Liver (tissue), 7 donors: ENCODE measurements at regions not wholly inside any gene's neighbourhood (a gene's known extent, or its start where the extent isn't known, plus 50 kb on each side); places are given as distances from the start of the nearest gene placed in this dataset.

Source experiments
- DNase-seq: peaks from one replicate; pipeline ENCODE4 v3.0.0-alpha.2; 2017; ENCODE audit warnings: low spot score
- H3K27ac ChIP-seq, 2 donors: one replicate each; pipeline ENCODE4 v1.7.0; 2013; ENCODE audit warnings: inconsistent platforms in 2 of 2, low read length in 2 of 2, control low read depth in 1 of 2, low read depth in 1 of 2, mild to moderate bottlenecking in 1 of 2
- H3K27me3 ChIP-seq, 4 donors: one replicate each; pipeline versions ENCODE4 v1.6.1 to v1.7.0; 2013; ENCODE audit warnings: low read length in 3 of 4, inconsistent platforms in 1 of 4, mild to moderate bottlenecking in 1 of 4, moderate library complexity in 1 of 4; ENCODE audit not compliant: control insufficient read depth in 4 of 4, insufficient read depth in 4 of 4
- H3K36me3 ChIP-seq, 4 donors: one replicate each; pipeline versions ENCODE4 v1.6.1 to v1.7.0; 2013; ENCODE audit warnings: low read length in 3 of 4, mild to moderate bottlenecking in 3 of 4, low read depth in 1 of 4, moderate library complexity in 1 of 4; ENCODE audit not compliant: control insufficient read depth in 4 of 4, insufficient read depth in 3 of 4
- H3K4me1 ChIP-seq, 4 donors: one replicate each; pipeline versions ENCODE4 v1.6.1 to v1.7.0; 2013; ENCODE audit warnings: low read length in 3 of 4, mild to moderate bottlenecking in 3 of 4, moderate library complexity in 1 of 4; ENCODE audit not compliant: control insufficient read depth in 4 of 4, insufficient read depth in 4 of 4
- H3K4me3 ChIP-seq, 3 donors: one replicate each; pipeline versions ENCODE4 v1.6.1 to v1.7.0; 2013; ENCODE audit warnings: low read length in 3 of 3, control low read depth in 1 of 3, low read depth in 1 of 3, mild to moderate bottlenecking in 1 of 3
- H3K9ac ChIP-seq, 2 donors: one replicate each; pipeline ENCODE4 v1.7.0; 2013; ENCODE audit warnings: low read length in 2 of 2, mild to moderate bottlenecking in 2 of 2, moderate library complexity in 2 of 2, control low read depth in 1 of 2, low read depth in 1 of 2
- H3K9me3 ChIP-seq, 4 donors: one replicate each; pipeline versions ENCODE4 v1.6.1 to v1.7.0; 2013; ENCODE audit warnings: low read length in 3 of 4; ENCODE audit not compliant: control insufficient read depth in 4 of 4
- ATF3 ChIP-seq: IDR thresholded peaks from 2 replicates; pipeline ENCODE4 v1.6.1; 2016; ENCODE audit warnings: antibody characterized with exemption
- EGR1 ChIP-seq, 2 donors: IDR thresholded peaks; 2 replicates each; pipeline ENCODE4 v1.6.1; 2016 to 2018; ENCODE audit warnings: antibody characterized with exemption in 2 of 2, low read depth in 2 of 2
- FOXA1 ChIP-seq: IDR thresholded peaks from 2 replicates; pipeline ENCODE4 v1.6.1; 2016; ENCODE audit warnings: antibody characterized with exemption
- FOXA2 ChIP-seq: IDR thresholded peaks from 2 replicates; pipeline ENCODE4 v1.6.1; 2016; ENCODE audit warnings: antibody characterized with exemption
- GABPA ChIP-seq, 2 donors: IDR thresholded peaks in 1 of 2; conservative IDR thresholded peaks in 1 of 2; 2 replicates each; pipeline ENCODE4 v1.6.1; 2016; ENCODE audit warnings: antibody characterized with exemption in 2 of 2, mild to moderate bottlenecking in 1 of 2, moderate library complexity in 1 of 2
- HNF4A ChIP-seq, 2 donors: conservative IDR thresholded peaks; 2 replicates each; pipeline ENCODE4 v1.6.1; 2016; ENCODE audit warnings: antibody characterized with exemption in 2 of 2, mild to moderate bottlenecking in 2 of 2
- HNF4G ChIP-seq: IDR thresholded peaks from 2 replicates; pipeline ENCODE4 v1.6.1; 2016; ENCODE audit warnings: antibody characterized with exemption
- JUND ChIP-seq, 2 donors: IDR thresholded peaks; 2 replicates each; pipeline ENCODE4 v1.6.1; 2016; ENCODE audit warnings: antibody characterized with exemption in 2 of 2
- MAX ChIP-seq: IDR thresholded peaks from 2 replicates; pipeline ENCODE4 v1.6.1; 2016; ENCODE audit warnings: antibody characterized with exemption
- RAD21 ChIP-seq, 2 donors: IDR thresholded peaks; 2 replicates each; pipeline ENCODE4 v1.6.1; 2016; ENCODE audit warnings: antibody characterized with exemption in 2 of 2, mild to moderate bottlenecking in 2 of 2
- REST ChIP-seq: IDR thresholded peaks from 2 replicates; pipeline ENCODE4 v1.6.1; 2016; ENCODE audit warnings: antibody characterized with exemption, mild to moderate bottlenecking
- RXRA ChIP-seq, 2 donors: IDR thresholded peaks; 2 replicates each; pipeline ENCODE4 v1.6.1; 2017 to 2018; ENCODE audit warnings: antibody characterized with exemption in 2 of 2, mild to moderate bottlenecking in 1 of 2
- SP1 ChIP-seq: IDR thresholded peaks from 2 replicates; pipeline ENCODE4 v1.6.1; 2018; ENCODE audit warnings: antibody characterized with exemption, mild to moderate bottlenecking
- YY1 ChIP-seq: IDR thresholded peaks from 2 replicates; pipeline ENCODE4 v1.6.1; 2016; ENCODE audit warnings: antibody characterized with exemption, mild to moderate bottlenecking
- ZBTB33 ChIP-seq: IDR thresholded peaks from 2 replicates; pipeline ENCODE4 v1.6.1; 2016; ENCODE audit warnings: antibody characterized with exemption
- WGBS: extraction: QIAGEN DNeasy Blood & Tissue Kit; methylation state at CpG from one replicate; pipeline ENCODE4 v1.1.7; 2013; 5-methylcytosine and 5-hydroxymethylcytosine counted together
- donor health status: healthy.
- donor health status: healthy.
- donor health status: healthy.
- donor health status: healthy.

GRCh38 chr2:180413336-180413735, 406.2 kb upstream of the CWC22 start:
- no peak overlapping the region for H3K9ac ChIP-seq
- H3K9me3 ChIP-seq: no peaks in the 10 kb centered on the region
- DNase-seq: no peak
- H3K27ac ChIP-seq: no peak overlapping the region
- 35% methylated on average over 2 of the region's 2 CpGs for WGBS
- TF ChIP-seq RXRA (IDR thresholded peaks at IDR 0.05) (no peak), ZBTB33 (no peak), MAX (no peak), ATF3 (no peak), EGR1 (IDR thresholded peaks at IDR 0.05; ENCODE audit: low read depth in 2 of 2) (no peak), SP1 (no peak), HNF4A (conservative IDR thresholded peaks at IDR 0.05) (peak in 1 of 2 donors; percentile 34), JUND (IDR thresholded peaks at IDR 0.05) (no peak)
- no peaks in the 10 kb centered on the region for H3K4me1 ChIP-seq
- H3K4me3 ChIP-seq: no peak overlapping the region
- H3K27me3 ChIP-seq: no peaks in the 10 kb centered on the region
- H3K36me3 ChIP-seq: no peaks in the 10 kb centered on the region

- Histone ChIP-seq H3K9me3 (no peaks in the 10 kb centered on the region), H3K27me3 (no peaks in the 10 kb centered on the region), H3K36me3 (no peaks in the 10 kb centered on the region), H3K4me1 (no peaks in the 10 kb centered on the region), H3K9ac (no peak overlapping the region), H3K27ac (no peak overlapping the region), H3K4me3 (no peak overlapping the region)
- TF ChIP-seq REST: no peak
- no peak for TF ChIP-seq RAD21 (IDR thresholded peaks at IDR 0.05)
- no peak for TF ChIP-seq JUND (IDR thresholded peaks at IDR 0.05)
- TF ChIP-seq FOXA2: no peak
- no peak for TF ChIP-seq SP1
- no peak for TF ChIP-seq HNF4G
- TF ChIP-seq FOXA1: no peak
- DNase-seq: no peak
- 75% methylated on average over 4 of the region's 4 CpGs for WGBS
Measured at GRCh38 chr2:180412219-180412618, 405.1 kb upstream of the CWC22 start.

GRCh38 chr2:180411661-180412060, 404.6 kb upstream of the CWC22 start:
- H3K9ac ChIP-seq: no peak overlapping the region
- no peak overlapping the region for H3K27ac ChIP-seq
- no peaks in the 10 kb centered on the region for H3K4me1 ChIP-seq
- DNase-seq: no peak
- no peak overlapping the region for H3K4me3 ChIP-seq
- no peaks in the 10 kb centered on the region for H3K27me3 ChIP-seq
- H3K9me3 ChIP-seq: no peaks in the 10 kb centered on the region
- no peaks in the 10 kb centered on the region for H3K36me3 ChIP-seq
- 42% methylated on average over 5 of the region's 5 CpGs for WGBS
- TF ChIP-seq REST: no peak
- TF ChIP-seq FOXA1: no peak
- TF ChIP-seq RAD21 (IDR thresholded peaks at IDR 0.05): no peak
- TF ChIP-seq MAX: no peak
- TF ChIP-seq YY1: no peak
- TF ChIP-seq EGR1 (IDR thresholded peaks at IDR 0.05; ENCODE audit: low read depth in 2 of 2): no peak
- TF ChIP-seq GABPA (IDR thresholded peaks at IDR 0.05 in 1 of 2, conservative IDR thresholded peaks at IDR 0.05 in 1 of 2): no peak
